HG03354 (cell line): ENCODE measurements at regions not wholly inside any gene's neighbourhood (a gene's known extent, or its start where the extent isn't known, plus 50 kb on each side); places are given as distances from the start of the nearest gene placed in this dataset.

ENCODE experiments used
- ATAC-seq: cut with Tn5 transposase; IDR thresholded peaks from one replicate; pipeline ENCODE4 v1.9.1; 2021; ENCODE audit warnings: mild to moderate bottlenecking; ENCODE audit not compliant: unreplicated experiment, poor library complexity, severe bottlenecking

- ATAC-seq = no peak
Measured at GRCh38 chr3:110793611-110794010, 278.0 kb upstream of the NECTIN3 start.

GRCh38 chr3:110795163-110795562, 276.5 kb upstream of the NECTIN3 start:
- no peak for ATAC-seq

- no peak for ATAC-seq
Measured at GRCh38 chr3:110799271-110799670, 272.3 kb upstream of the NECTIN3 start.

- ATAC-seq = no peak
Measured at GRCh38 chr3:110804856-110805255, 266.8 kb upstream of the NECTIN3 start.

- ATAC-seq = no peak
Measured at GRCh38 chr3:110806924-110807323, 264.7 kb upstream of the NECTIN3 start.

- ATAC-seq = no peak
Measured at GRCh38 chr3:110808630-110809029, 263.0 kb upstream of the NECTIN3 start.

GRCh38 chr3:110810356-110810755, 261.3 kb upstream of the NECTIN3 start:
- no peak for ATAC-seq

- ATAC-seq = no peak
Measured at GRCh38 chr3:110811050-110811449, 260.6 kb upstream of the NECTIN3 start.

GRCh38 chr3:110813541-110813940, 258.1 kb upstream of the NECTIN3 start:
- ATAC-seq = no peak

GRCh38 chr3:110814170-110815007, 257.2 kb upstream of the NECTIN3 start:
- peak; percentile 82 for ATAC-seq

- no peak for ATAC-seq
Measured at GRCh38 chr3:110815008-110815583, 256.5 kb upstream of the NECTIN3 start.

GRCh38 chr3:110816008-110816407, 255.6 kb upstream of the NECTIN3 start:
- peak; percentile 71 for ATAC-seq

- no peak for ATAC-seq
Measured at GRCh38 chr3:110821586-110821985, 250.0 kb upstream of the NECTIN3 start.

GRCh38 chr3:110822971-110823370, 248.6 kb upstream of the NECTIN3 start:
- ATAC-seq = no peak

GRCh38 chr3:110846971-110847370, 224.6 kb upstream of the NECTIN3 start:
- ATAC-seq = no peak

GRCh38 chr3:110849064-110849463, 222.6 kb upstream of the NECTIN3 start:
- ATAC-seq = no peak

- ATAC-seq = no peak
Measured at GRCh38 chr3:110851736-110852135, 219.9 kb upstream of the NECTIN3 start.

- no peak for ATAC-seq
Measured at GRCh38 chr3:110855207-110855606, 216.4 kb upstream of the NECTIN3 start.

GRCh38 chr3:110856916-110857315, 214.7 kb upstream of the NECTIN3 start:
- ATAC-seq = no peak

GRCh38 chr3:110858549-110858948, 213.1 kb upstream of the NECTIN3 start:
- ATAC-seq = no peak

GRCh38 chr3:110859336-110859735, 212.3 kb upstream of the NECTIN3 start:
- ATAC-seq = no peak
